ENCODE measurements at regions not wholly inside any gene's neighbourhood (a gene's known extent, or its start where the extent isn't known, plus 50 kb on each side); places are given as distances from the start of the nearest gene placed in this dataset.

- Histone ChIP-seq H3K27ac (no peak overlapping the region), H3K4me3 (ENCODE audit: low read depth, low read length) (no peak overlapping the region), H3K36me3 (no peaks in the 10 kb centered on the region), H3K27me3 (ENCODE audit: insufficient read depth, low read depth, severe bottlenecking) (no peaks in the 10 kb centered on the region), H3K9me3 (ENCODE audit: severe bottlenecking) (no peaks in the 10 kb centered on the region)
- no peak for DNase-seq
- TF ChIP-seq, protein P1, sequence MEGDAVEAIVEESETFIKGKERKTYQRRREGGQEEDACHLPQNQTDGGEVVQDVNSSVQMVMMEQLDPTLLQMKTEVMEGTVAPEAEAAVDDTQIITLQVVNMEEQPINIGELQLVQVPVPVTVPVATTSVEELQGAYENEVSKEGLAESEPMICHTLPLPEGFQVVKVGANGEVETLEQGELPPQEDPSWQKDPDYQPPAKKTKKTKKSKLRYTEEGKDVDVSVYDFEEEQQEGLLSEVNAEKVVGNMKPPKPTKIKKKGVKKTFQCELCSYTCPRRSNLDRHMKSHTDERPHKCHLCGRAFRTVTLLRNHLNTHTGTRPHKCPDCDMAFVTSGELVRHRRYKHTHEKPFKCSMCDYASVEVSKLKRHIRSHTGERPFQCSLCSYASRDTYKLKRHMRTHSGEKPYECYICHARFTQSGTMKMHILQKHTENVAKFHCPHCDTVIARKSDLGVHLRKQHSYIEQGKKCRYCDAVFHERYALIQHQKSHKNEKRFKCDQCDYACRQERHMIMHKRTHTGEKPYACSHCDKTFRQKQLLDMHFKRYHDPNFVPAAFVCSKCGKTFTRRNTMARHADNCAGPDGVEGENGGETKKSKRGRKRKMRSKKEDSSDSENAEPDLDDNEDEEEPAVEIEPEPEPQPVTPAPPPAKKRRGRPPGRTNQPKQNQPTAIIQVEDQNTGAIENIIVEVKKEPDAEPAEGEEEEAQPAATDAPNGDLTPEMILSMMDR (IDR thresholded peaks at IDR 0.05; ENCODE audit: low read depth, low read length), result no peak
These were observed 62.6 kb upstream of the RPS23 start for GRCh38 chr5:82340799-82341198.

DNA sequence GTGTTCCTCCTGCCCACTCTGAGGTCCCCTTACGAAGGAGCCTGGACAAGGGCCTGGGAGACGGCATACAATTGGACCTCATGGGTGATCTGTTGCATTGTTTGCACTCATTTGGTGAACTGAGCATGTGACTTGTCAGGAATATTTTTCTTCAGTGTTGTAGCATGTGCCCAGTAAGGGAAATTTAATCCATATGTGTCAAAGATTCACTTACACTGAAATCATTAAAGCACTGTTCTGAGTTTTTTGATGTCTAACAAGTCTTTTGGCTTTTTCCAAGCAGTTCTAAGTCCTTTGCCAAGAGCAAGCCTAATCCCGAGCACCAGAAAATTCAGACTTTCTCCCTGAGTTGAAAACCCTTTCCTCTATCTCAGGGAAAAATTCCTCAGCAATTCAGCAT lies 61.6 kb upstream of the RPS23 start:
- Histone ChIP-seq H3K36me3 (no peaks in the 10 kb centered on the region), H3K27ac (no peak overlapping the region), H3K27me3 (ENCODE audit: insufficient read depth, low read depth, severe bottlenecking) (no peaks in the 10 kb centered on the region), H3K4me3 (ENCODE audit: low read depth, low read length) (no peak overlapping the region), H3K9me3 (ENCODE audit: severe bottlenecking) (no peaks in the 10 kb centered on the region)
- no peak for DNase-seq
- TF ChIP-seq, protein P1 (IDR thresholded peaks at IDR 0.05; ENCODE audit: low read depth, low read length), result no peak

- no peaks in the 10 kb centered on the region for H3K9me3 ChIP-seq (ENCODE audit: severe bottlenecking)
- TF ChIP-seq, protein P1 (IDR thresholded peaks at IDR 0.05; ENCODE audit: low read depth, low read length), result no peak
- no peaks in the 10 kb centered on the region for H3K27me3 ChIP-seq (ENCODE audit: insufficient read depth, low read depth, severe bottlenecking)
- no peak overlapping the region for H3K27ac ChIP-seq
- H3K4me3 ChIP-seq (ENCODE audit: low read depth, low read length), result no peak overlapping the region
- DNase-seq, result no peak
- no peaks in the 10 kb centered on the region for H3K36me3 ChIP-seq
These were observed 60.7 kb upstream of the RPS23 start for GRCh38 chr5:82338771-82339373.

DNA sequence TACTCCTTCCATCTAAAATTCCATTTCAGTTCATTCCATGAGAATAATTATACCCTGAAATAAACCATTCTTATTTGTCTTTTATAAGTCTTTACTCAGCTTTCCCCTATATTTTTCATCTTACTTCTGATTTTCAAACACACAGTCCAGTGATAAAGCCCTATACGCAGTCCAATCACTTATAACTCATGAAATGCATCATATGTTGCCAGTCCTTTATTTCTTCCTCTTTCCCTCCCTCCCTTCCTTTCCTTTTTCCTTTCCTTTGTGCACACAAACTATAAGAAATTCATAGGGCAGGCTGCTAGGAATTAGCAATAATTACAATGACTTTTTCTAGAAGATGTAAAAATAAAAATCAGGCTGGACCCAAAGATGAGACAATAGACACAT lies 58.8 kb upstream of the RPS23 start:
- TF ChIP-seq, protein P1 (IDR thresholded peaks at IDR 0.05; ENCODE audit: low read depth, low read length), result no peak
- DNase-seq, result no peak
- Histone ChIP-seq H3K27ac (no peak overlapping the region), H3K27me3 (ENCODE audit: insufficient read depth, low read depth, severe bottlenecking) (no peaks in the 10 kb centered on the region), H3K4me3 (ENCODE audit: low read depth, low read length) (no peak overlapping the region), H3K9me3 (ENCODE audit: severe bottlenecking) (no peaks in the 10 kb centered on the region), H3K36me3 (no peaks in the 10 kb centered on the region)

DNA sequence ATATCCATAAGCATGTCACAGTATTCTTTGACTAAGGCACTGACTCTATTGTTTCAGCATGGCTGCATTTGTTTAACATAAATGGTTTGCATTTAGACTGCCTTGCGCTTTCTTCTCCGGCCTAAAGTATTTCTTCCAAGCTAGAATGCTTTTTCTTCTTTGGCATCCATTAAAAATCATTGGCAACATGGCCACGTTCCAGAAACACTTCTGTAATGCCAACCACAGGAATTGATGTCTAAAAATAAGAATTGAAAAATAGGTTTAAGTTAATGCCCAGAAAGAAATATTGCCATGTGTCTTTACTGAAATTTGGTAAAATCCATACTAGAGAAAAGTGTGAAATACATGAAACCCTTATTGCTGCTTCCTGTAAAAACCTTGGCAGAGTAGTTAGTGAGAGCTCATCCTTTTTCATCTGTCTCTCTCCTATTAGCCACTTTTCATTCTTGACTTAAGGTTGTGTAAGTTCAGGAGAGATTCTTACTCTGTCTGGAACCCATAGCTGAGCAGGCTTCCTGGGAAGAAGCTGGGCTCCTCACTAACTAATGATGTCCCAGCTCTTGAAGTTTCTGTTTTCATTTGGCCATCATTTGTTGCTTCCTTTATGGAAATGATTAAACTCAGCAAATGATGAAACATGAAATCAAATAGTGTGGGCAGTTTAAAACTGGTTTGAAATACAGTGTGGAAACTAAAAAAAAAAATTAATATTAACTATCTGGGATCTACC lies 58.2 kb upstream of the RPS23 start:
- no peak for DNase-seq
- Histone ChIP-seq H3K4me3 (ENCODE audit: low read depth, low read length) (no peak overlapping the region), H3K27ac (no peak overlapping the region), H3K36me3 (no peaks in the 10 kb centered on the region), H3K27me3 (ENCODE audit: insufficient read depth, low read depth, severe bottlenecking) (no peaks in the 10 kb centered on the region), H3K9me3 (ENCODE audit: severe bottlenecking) (no peaks in the 10 kb centered on the region)
- TF ChIP-seq, protein P1 (IDR thresholded peaks at IDR 0.05; ENCODE audit: low read depth, low read length), result no peak

Data from WERI-Rb-1 (cell line).